Adrenal gland (tissue), 9 donors: ENCODE measurements at regions not wholly inside any gene's neighbourhood (a gene's known extent, or its start where the extent isn't known, plus 50 kb on each side); places are given as distances from the start of the nearest gene placed in this dataset.

Experiments used
- DNase-seq, 7 donors: peaks; one replicate each; pipeline ENCODE4 v3.0.0-alpha.2; 2019 to 2020
- H3K27ac ChIP-seq, 5 donors: fragments of 200-600 bp; sonication (generic) in 4 of 5; 1 replicate in 3 of 5; 2 replicates in 2 of 5; pipeline versions ENCODE4 v1.5.1 to v1.8.0; 2016 to 2020; ENCODE audit warnings: mild to moderate bottlenecking in 1 of 5
- H3K27me3 ChIP-seq: fragments of 200-600 bp; 2 replicates; pipeline ENCODE4 v1.8.0; 2021
- H3K36me3 ChIP-seq, 2 donors: fragments of 200-600 bp; replicated peaks in 1 of 2; 1 replicate in 1 of 2; 2 replicates in 1 of 2; pipeline versions ENCODE4 v1.5.1 to v1.8.0; 2018 to 2022
- H3K4me1 ChIP-seq, 2 donors: fragments of 200-600 bp; replicated peaks in 1 of 2; 1 replicate in 1 of 2; 2 replicates in 1 of 2; pipeline versions ENCODE4 v1.5.1 to v1.8.0; 2018 to 2021
- H3K4me3 ChIP-seq, 4 donors: fragments of 200-600 bp; sonication (generic) in 3 of 4; one replicate each; pipeline ENCODE4 v1.5.1; 2016 to 2018
- H3K9me3 ChIP-seq, 3 donors: fragments of 200-600 bp; sonication (generic) in 1 of 3; replicated peaks in 1 of 3; 1 replicate in 2 of 3; 2 replicates in 1 of 3; pipeline versions ENCODE4 v1.5.1 to v1.8.0; 2016 to 2021
- CTCF ChIP-seq, 6 experiments: fragments of 450-650 bp in 4 of 6; fragments of 200-600 bp in 2 of 6; sonication (generic) in 1 of 6; IDR thresholded peaks; 1 replicate in 5 of 6; 2 replicates in 1 of 6; pipeline versions ENCODE4 v1.5.1 to v1.8.0; 2016 to 2021; ENCODE audit warnings: antibody characterized with exemption in 6 of 6, mild to moderate bottlenecking in 2 of 6, moderate library complexity in 1 of 6
- POLR2A ChIP-seq, 2 donors: fragments of 450-650 bp; IDR thresholded peaks; one replicate each; pipeline ENCODE4 v1.6.1; 2017; ENCODE audit warnings: antibody characterized with exemption in 2 of 2, mild to moderate bottlenecking in 2 of 2, moderate library complexity in 1 of 2
- WGBS, 4 donors: extraction: QIAGEN DNeasy Blood & Tissue Kit in 2 of 4; methylation state at CpG; one replicate each; pipeline versions ENCODE4 v1.1.5 to v1.1.7; 2013 to 2017; 5-methylcytosine and 5-hydroxymethylcytosine counted together
- intact Hi-C, 2 donors: fragments of 100-400 bp; cut with DNase I; formaldehyde crosslinking; loops; one replicate each; pipeline versions ENCODE4 v1.14.1 to v1.15.0; 2022 to 2023
- donor health status: healthy with polysubstance abuse.
- donor health status: Bipolar disorder and iron deficiency.
- donor health status: DM: yes; HTN: yes; CAD: no.
- donor health status: DM: no; HTN: no; CAD: no.
- donor health status: DM: no; HTN: no; CAD: no.

- Histone ChIP-seq H3K9me3 (no peaks in the 10 kb centered on the region), H3K27me3 (no peaks in the 10 kb centered on the region), H3K4me3 (no peak overlapping the region), H3K36me3 (no peaks in the 10 kb centered on the region), H3K27ac (no peak overlapping the region), H3K4me1 (no peaks in the 10 kb centered on the region)
- no peak for DNase-seq
- no peak for TF ChIP-seq POLR2A (IDR thresholded peaks at IDR 0.05)
- TF ChIP-seq CTCF (IDR thresholded peaks at IDR 0.05) = no peak
- 21 to 30% (median 27%) methylated on average over 2 of the region's 2 CpGs for WGBS, 4 donors
- intact Hi-C loops = no loop called here
Observed at GRCh38 chr14:29465095-29465494, 462.6 kb downstream of the PRKD1 start.

GRCh38 chr14:29475641-29476040, 452.0 kb downstream of the PRKD1 start:
- TF ChIP-seq POLR2A (IDR thresholded peaks at IDR 0.05) (no peak), CTCF (IDR thresholded peaks at IDR 0.05) (no peak)
- H3K9me3 ChIP-seq = no peaks in the 10 kb centered on the region
- no peak for DNase-seq
- H3K4me1 ChIP-seq = no peaks in the 10 kb centered on the region
- H3K36me3 ChIP-seq = no peaks in the 10 kb centered on the region
- H3K27ac ChIP-seq = no peak overlapping the region
- H3K4me3 ChIP-seq = no peak overlapping the region
- intact Hi-C loops = no loop called here
- no peaks in the 10 kb centered on the region for H3K27me3 ChIP-seq

- no peaks in the 10 kb centered on the region for H3K27me3 ChIP-seq
- DNase-seq = no peak
- H3K4me3 ChIP-seq = no peak overlapping the region
- WGBS, 4 donors = 77 to 96% (median 81%) methylated on average over 4 of the region's 4 CpGs
- no peaks in the 10 kb centered on the region for H3K4me1 ChIP-seq
- no peak overlapping the region for H3K27ac ChIP-seq
- intact Hi-C loops = no loop called here
- no peaks in the 10 kb centered on the region for H3K9me3 ChIP-seq
- TF ChIP-seq CTCF (IDR thresholded peaks at IDR 0.05) = no peak
- no peak for TF ChIP-seq POLR2A (IDR thresholded peaks at IDR 0.05)
- no peaks in the 10 kb centered on the region for H3K36me3 ChIP-seq
Observed at GRCh38 chr14:29486132-29486531, 441.5 kb downstream of the PRKD1 start.

- no peaks in the 10 kb centered on the region for H3K27me3 ChIP-seq
- H3K4me3 ChIP-seq = no peak overlapping the region
- no peaks in the 10 kb centered on the region for H3K36me3 ChIP-seq
- DNase-seq = no peak
- H3K4me1 ChIP-seq = no peaks in the 10 kb centered on the region
- TF ChIP-seq POLR2A (IDR thresholded peaks at IDR 0.05) (no peak), CTCF (IDR thresholded peaks at IDR 0.05) (no peak)
- 73 to 77% (median 76%) methylated on average over 4 of the region's 4 CpGs for WGBS, 4 donors
- H3K27ac ChIP-seq = no peak overlapping the region
- intact Hi-C loops = no loop called here
- no peaks in the 10 kb centered on the region for H3K9me3 ChIP-seq
Observed at GRCh38 chr14:29489911-29490425, 437.7 kb downstream of the PRKD1 start.
